Esophagus muscularis mucosa (tissue), 4 donors: ENCODE measurements at regions not wholly inside any gene's neighbourhood (a gene's known extent, or its start where the extent isn't known, plus 50 kb on each side); places are given as distances from the start of the nearest gene placed in this dataset.

Experiments used
- CTCF ChIP-seq, 3 experiments: fragments of 200-600 bp in 2 of 3; fragments of 450-650 bp in 1 of 3; sonication (generic) in 2 of 3; IDR thresholded peaks; one replicate each; pipeline ENCODE4 v1.5.1; 2017 to 2019; ENCODE audit warnings: antibody characterized with exemption in 3 of 3, mild to moderate bottlenecking in 2 of 3, moderate library complexity in 1 of 3
- EP300 ChIP-seq: sonication (generic); formaldehyde crosslinking; IDR thresholded peaks from one replicate; pipeline ENCODE4 v1.6.1; 2017; ENCODE audit warnings: antibody characterized with exemption
- POLR2A ChIP-seq: fragments of 450-650 bp; IDR thresholded peaks from one replicate; pipeline ENCODE4 v1.6.1; 2017; ENCODE audit warnings: antibody characterized with exemption, moderate library complexity, mild to moderate bottlenecking, low read depth

DNA sequence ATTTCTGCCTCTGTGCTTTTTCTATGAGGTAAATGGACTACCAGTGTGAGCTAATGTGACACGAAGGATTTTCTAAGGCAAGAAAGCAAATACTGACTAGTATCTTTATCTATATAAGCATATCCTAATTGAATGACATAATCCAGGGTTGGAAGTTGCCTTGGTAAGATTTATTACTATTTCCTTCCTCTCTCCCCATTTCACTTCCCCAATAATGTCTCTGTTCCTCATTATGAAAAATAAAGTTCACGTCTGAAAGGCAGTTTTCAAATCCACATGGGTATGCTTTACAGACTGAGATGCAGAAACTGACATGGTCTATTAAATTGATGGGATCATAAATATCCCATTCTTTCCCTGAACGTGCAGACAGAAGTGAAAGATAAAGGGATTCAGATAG, 86.0 kb downstream of the DTWD1 start:
- no peak for TF ChIP-seq CTCF (IDR thresholded peaks at IDR 0.05)
- TF ChIP-seq POLR2A: no peak
- no peak for TF ChIP-seq EP300
